ENCODE measurements at regions not wholly inside any gene's neighbourhood (a gene's known extent, or its start where the extent isn't known, plus 50 kb on each side); places are given as distances from the start of the nearest gene placed in this dataset.

DNA sequence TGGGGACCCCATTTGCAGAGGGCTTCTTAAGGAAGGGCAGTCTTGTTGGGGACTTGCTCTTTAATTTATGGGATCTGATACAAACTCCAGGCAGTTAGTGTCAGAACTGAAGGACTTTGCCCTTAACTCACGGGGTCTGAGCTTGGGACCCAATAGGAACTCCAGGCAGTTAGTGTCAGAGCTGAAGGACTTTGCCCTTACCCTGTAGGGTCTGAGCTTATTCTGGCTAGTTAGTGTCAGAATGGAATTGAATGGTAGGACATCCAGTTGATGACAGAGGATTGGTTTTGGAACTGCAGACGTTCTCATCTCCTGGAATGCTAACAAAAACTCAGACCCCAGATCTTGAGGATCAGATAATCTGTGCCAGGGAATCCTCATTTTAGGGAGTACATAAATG is 256.9 kb upstream of the COPS8 start:
- Histone ChIP-seq H3K4me2 (peak overlapping the region; percentile 47), H3K4me1 (ENCODE audit: insufficient read depth) (peaks cover 20% of the 10 kb centered on the region)
- no peak for TF ChIP-seq EZH2phosphoT487 (IDR thresholded peaks at IDR 0.05; ENCODE audit: low read depth, severe bottlenecking, unreplicated experiment)

DNA sequence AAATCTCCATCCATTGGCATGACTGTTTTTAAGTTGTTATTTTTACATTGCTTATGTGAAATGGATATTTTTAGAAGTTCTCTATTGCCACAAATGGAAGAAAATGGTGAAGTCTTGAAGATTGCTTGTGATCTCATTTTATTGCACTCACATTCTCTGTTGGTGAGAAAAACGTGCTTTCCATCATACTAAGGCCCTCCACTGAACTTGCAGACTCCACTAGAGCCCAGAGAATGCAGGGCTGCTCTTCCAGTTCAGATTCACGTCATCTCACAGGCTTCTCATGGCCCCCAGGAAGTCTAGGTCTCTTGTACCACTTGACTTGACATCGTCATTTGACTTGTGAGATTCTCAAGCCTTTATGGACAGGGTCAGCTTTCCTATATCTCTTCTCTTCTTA is 254.8 kb upstream of the COPS8 start:
- TF ChIP-seq EZH2phosphoT487 (IDR thresholded peaks at IDR 0.05; ENCODE audit: low read depth, severe bottlenecking, unreplicated experiment) (no peak), EZH2 (IDR thresholded peaks at IDR 0.05; ENCODE audit: borderline replicate concordance) (no peak)
- TF ChIP-seq, protein P1, sequence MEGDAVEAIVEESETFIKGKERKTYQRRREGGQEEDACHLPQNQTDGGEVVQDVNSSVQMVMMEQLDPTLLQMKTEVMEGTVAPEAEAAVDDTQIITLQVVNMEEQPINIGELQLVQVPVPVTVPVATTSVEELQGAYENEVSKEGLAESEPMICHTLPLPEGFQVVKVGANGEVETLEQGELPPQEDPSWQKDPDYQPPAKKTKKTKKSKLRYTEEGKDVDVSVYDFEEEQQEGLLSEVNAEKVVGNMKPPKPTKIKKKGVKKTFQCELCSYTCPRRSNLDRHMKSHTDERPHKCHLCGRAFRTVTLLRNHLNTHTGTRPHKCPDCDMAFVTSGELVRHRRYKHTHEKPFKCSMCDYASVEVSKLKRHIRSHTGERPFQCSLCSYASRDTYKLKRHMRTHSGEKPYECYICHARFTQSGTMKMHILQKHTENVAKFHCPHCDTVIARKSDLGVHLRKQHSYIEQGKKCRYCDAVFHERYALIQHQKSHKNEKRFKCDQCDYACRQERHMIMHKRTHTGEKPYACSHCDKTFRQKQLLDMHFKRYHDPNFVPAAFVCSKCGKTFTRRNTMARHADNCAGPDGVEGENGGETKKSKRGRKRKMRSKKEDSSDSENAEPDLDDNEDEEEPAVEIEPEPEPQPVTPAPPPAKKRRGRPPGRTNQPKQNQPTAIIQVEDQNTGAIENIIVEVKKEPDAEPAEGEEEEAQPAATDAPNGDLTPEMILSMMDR (IDR thresholded peaks at IDR 0.05; ENCODE audit: poor library complexity) = no peak
- Histone ChIP-seq H4K20me1 (ENCODE audit: insufficient read depth, poor library complexity, severe bottlenecking) (no peaks in the 10 kb centered on the region), H2AFZ (no peak overlapping the region), H3K9me2 (replicated peaks; ENCODE audit: insufficient read depth) (no peaks in the 10 kb centered on the region), H3K27ac (no peak overlapping the region), H3K79me2 (no peaks in the 10 kb centered on the region), H3K9me3 (ENCODE audit: low read depth) (no peaks in the 10 kb centered on the region), H3K4me2 (no peak overlapping the region), H3K4me3 (no peak overlapping the region), H3K27me3 (no peaks in the 10 kb centered on the region), H3K4me1 (ENCODE audit: insufficient read depth) (peaks cover 4% of the 10 kb centered on the region), H3K36me3 (replicated peaks; ENCODE audit: insufficient read depth, low read depth) (no peaks in the 10 kb centered on the region)
- 84% methylated on average over 3 of the region's 3 CpGs for WGBS (ENCODE audit: low lambda C conversion rate, missing lambda C conversion rate)
- no peak for DNase-seq (ENCODE audit: low spot score)

More for the DNA sequence above, 256.9 kb upstream of the COPS8 start:
- H4K20me1 ChIP-seq (ENCODE audit: insufficient read depth, poor library complexity, severe bottlenecking) = no peaks in the 10 kb centered on the region
- no peaks in the 10 kb centered on the region for H3K27me3 ChIP-seq
- no peak overlapping the region for H3K4me3 ChIP-seq
- 55% methylated on average over 2 of the region's 2 CpGs for WGBS (ENCODE audit: low lambda C conversion rate, missing lambda C conversion rate)
- DNase-seq (ENCODE audit: low spot score) = peak; percentile 71
- H3K9me2 ChIP-seq (replicated peaks; ENCODE audit: insufficient read depth) = no peaks in the 10 kb centered on the region
- no peak overlapping the region for H2AFZ ChIP-seq
- no peaks in the 10 kb centered on the region for H3K9me3 ChIP-seq (ENCODE audit: low read depth)
- peak overlapping the region; percentile 61 for H3K27ac ChIP-seq
- no peaks in the 10 kb centered on the region for H3K79me2 ChIP-seq
- H3K36me3 ChIP-seq (replicated peaks; ENCODE audit: insufficient read depth, low read depth) = no peaks in the 10 kb centered on the region

DNA sequence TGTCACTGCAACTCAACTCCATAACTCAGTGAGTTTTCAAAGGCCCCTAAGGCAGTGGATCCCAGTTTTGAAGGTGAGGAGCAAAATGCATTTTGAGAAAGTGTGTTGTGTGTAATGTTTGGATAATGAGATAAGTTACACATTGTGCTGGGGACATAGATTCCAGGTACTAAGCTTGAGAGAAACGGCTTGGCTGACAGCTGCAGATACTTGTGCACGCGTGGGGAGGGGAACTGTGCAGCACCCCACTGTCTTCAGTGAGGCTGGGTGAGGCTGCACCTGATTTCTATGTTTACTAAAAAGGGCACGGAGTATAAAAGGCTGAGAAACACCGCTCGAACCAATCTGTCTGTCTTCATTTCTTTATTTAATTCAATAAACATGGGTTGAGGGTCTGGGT is 254.0 kb upstream of the COPS8 start:
- no peak overlapping the region for H2AFZ ChIP-seq
- H3K27ac ChIP-seq = no peak overlapping the region
- H3K9me3 ChIP-seq (ENCODE audit: low read depth) = no peaks in the 10 kb centered on the region
- 81% methylated on average over 6 of the region's 6 CpGs for WGBS (ENCODE audit: low lambda C conversion rate, missing lambda C conversion rate)
- H3K36me3 ChIP-seq (replicated peaks; ENCODE audit: insufficient read depth, low read depth) = no peaks in the 10 kb centered on the region
- DNase-seq (ENCODE audit: low spot score) = no peak
- no peak for TF ChIP-seq EZH2 (IDR thresholded peaks at IDR 0.05; ENCODE audit: borderline replicate concordance)
- TF ChIP-seq, protein P1 (IDR thresholded peaks at IDR 0.05; ENCODE audit: poor library complexity) = no peak
- no peak for TF ChIP-seq EZH2phosphoT487 (IDR thresholded peaks at IDR 0.05; ENCODE audit: low read depth, severe bottlenecking, unreplicated experiment)
- no peak overlapping the region for H3K4me3 ChIP-seq
- no peaks in the 10 kb centered on the region for H3K79me2 ChIP-seq
- H3K27me3 ChIP-seq = no peaks in the 10 kb centered on the region
- no peaks in the 10 kb centered on the region for H3K9me2 ChIP-seq (replicated peaks; ENCODE audit: insufficient read depth)
- H3K4me2 ChIP-seq = no peak overlapping the region
- H4K20me1 ChIP-seq (ENCODE audit: insufficient read depth, poor library complexity, severe bottlenecking) = no peaks in the 10 kb centered on the region
- peaks cover 4% of the 10 kb centered on the region for H3K4me1 ChIP-seq (ENCODE audit: insufficient read depth)

DNA sequence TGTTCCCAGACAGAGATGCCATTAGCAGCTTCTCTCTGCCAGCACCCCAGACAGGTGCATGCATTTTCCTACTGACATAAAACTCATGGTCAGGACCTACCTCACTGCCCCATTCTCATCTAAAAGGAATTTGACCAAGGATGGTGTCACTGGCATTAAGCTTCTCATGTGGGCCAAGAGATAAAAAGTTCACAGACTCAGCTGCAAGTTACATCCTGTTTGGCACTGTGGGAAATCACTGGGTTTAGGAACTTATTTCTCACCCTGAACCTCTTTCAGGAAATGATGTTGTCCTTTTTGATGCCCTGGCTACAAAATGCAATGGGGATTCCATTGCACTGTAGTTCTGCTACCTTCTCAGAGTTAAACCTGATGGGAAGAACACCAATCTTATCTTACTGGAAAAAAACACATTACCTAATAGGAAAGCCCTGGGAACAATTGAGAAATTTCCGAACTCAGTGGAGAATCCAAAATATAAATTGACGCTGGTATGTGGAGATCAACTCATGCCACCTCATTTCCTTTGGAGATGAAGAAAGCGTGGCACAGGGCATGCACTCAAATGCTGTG is 252.1 kb upstream of the COPS8 start:
- Histone ChIP-seq H3K79me2 (no peaks in the 10 kb centered on the region), H3K4me3 (no peak overlapping the region), H3K36me3 (replicated peaks; ENCODE audit: insufficient read depth, low read depth) (no peaks in the 10 kb centered on the region), H3K9me3 (ENCODE audit: low read depth) (no peaks in the 10 kb centered on the region), H3K27ac (no peak overlapping the region), H3K4me2 (no peak overlapping the region), H3K27me3 (no peaks in the 10 kb centered on the region), H2AFZ (no peak overlapping the region), H3K9me2 (replicated peaks; ENCODE audit: insufficient read depth) (no peaks in the 10 kb centered on the region), H3K4me1 (ENCODE audit: insufficient read depth) (no peaks in the 10 kb centered on the region), H4K20me1 (ENCODE audit: insufficient read depth, poor library complexity, severe bottlenecking) (no peaks in the 10 kb centered on the region)
- no peak for DNase-seq (ENCODE audit: low spot score)
- TF ChIP-seq, protein P1 (IDR thresholded peaks at IDR 0.05; ENCODE audit: poor library complexity) = no peak
- no peak for TF ChIP-seq EZH2phosphoT487 (IDR thresholded peaks at IDR 0.05; ENCODE audit: low read depth, severe bottlenecking, unreplicated experiment)
- no peak for TF ChIP-seq EZH2 (IDR thresholded peaks at IDR 0.05; ENCODE audit: borderline replicate concordance)
- WGBS (ENCODE audit: low lambda C conversion rate, missing lambda C conversion rate) = 98% methylated on average over 3 of the region's 3 CpGs
